Loucy (cell line): ENCODE measurements at regions not wholly inside any gene's neighbourhood (a gene's known extent, or its start where the extent isn't known, plus 50 kb on each side); places are given as distances from the start of the nearest gene placed in this dataset.

Source experiments
- EZH2phosphoT487 ChIP-seq: fragments of 200-600 bp; IDR thresholded peaks from 2 replicates; pipeline ENCODE4 v1.6.1; 2018; ENCODE audit warnings: antibody characterized with exemption, mild to moderate bottlenecking, moderate library complexity, borderline replicate concordance
- TF ChIP-seq, protein P1 (sequence below): fragments of 200-600 bp; sonication (generic); conservative IDR thresholded peaks from 2 replicates; pipeline ENCODE4 v1.5.1; 2014; ENCODE audit warnings: mild to moderate bottlenecking, antibody characterized with exemption, low read length

DNA sequence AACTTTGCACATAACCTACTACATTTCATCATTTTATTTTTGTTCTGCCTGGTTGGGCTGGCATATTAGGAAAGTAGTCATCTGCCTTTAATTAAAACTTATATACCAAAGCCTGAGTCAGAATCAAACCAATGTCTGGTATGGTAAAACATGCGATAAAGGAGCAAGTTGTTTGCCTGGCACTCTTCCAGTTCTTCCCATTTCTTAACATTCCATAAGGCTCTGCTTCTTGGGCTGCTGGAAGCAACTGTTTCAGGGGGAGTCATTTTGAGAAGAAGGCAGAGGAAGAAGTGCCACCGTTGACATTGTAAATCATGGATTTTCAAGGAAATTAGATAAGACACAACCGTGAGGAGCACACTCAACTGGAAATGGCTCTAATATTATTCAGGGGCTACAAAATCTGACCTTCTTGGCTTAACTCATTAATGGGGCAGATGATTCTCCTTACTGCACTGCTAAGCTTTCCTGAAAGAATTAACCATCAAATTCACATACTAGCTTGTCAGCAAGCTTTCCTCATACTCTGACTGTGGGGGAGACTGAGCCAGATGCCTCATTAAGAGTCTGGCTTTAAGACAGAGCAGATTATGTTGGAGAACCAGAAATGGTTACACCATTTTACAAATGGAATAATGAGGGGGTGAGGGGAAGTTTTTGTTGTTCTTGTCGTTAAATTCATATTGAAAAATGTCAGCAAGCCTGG, 391.0 kb downstream of the TMEM232 start:
- TF ChIP-seq, protein P1, sequence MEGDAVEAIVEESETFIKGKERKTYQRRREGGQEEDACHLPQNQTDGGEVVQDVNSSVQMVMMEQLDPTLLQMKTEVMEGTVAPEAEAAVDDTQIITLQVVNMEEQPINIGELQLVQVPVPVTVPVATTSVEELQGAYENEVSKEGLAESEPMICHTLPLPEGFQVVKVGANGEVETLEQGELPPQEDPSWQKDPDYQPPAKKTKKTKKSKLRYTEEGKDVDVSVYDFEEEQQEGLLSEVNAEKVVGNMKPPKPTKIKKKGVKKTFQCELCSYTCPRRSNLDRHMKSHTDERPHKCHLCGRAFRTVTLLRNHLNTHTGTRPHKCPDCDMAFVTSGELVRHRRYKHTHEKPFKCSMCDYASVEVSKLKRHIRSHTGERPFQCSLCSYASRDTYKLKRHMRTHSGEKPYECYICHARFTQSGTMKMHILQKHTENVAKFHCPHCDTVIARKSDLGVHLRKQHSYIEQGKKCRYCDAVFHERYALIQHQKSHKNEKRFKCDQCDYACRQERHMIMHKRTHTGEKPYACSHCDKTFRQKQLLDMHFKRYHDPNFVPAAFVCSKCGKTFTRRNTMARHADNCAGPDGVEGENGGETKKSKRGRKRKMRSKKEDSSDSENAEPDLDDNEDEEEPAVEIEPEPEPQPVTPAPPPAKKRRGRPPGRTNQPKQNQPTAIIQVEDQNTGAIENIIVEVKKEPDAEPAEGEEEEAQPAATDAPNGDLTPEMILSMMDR, result no peak
- TF ChIP-seq EZH2phosphoT487, result no peak
